Lower lobe of right lung (tissue), 2 donors: ENCODE measurements at regions not wholly inside any gene's neighbourhood (a gene's known extent, or its start where the extent isn't known, plus 50 kb on each side); places are given as distances from the start of the nearest gene placed in this dataset.
"Not testable (repeated sequence)": the region's sequence is repeated elsewhere in the genome, so short reads cannot be mapped to it uniquely, and the experiment has no call there.

ENCODE experiments used
- ATAC-seq, 2 donors: fragments of 200-7000 bp; cut with Tn5 transposase; one replicate each; pipeline ENCODE4 v1.9.1; 2020 to 2022; ENCODE audit warnings: mild to moderate bottlenecking in 2 of 2, moderate library complexity in 2 of 2
- DNase-seq: peaks from one replicate; pipeline ENCODE4 v3.0.0-alpha.2; 2020
- H3K27ac ChIP-seq: fragments of 200-600 bp; one replicate; pipeline ENCODE4 v1.8.0; 2022
- H3K27me3 ChIP-seq: fragments of 200-600 bp; one replicate; pipeline ENCODE4 v1.8.0; 2022; ENCODE audit warnings: low read depth
- H3K36me3 ChIP-seq: fragments of 200-600 bp; one replicate; pipeline ENCODE4 v1.8.0; 2022; ENCODE audit warnings: mild to moderate bottlenecking
- H3K4me1 ChIP-seq: fragments of 200-600 bp; one replicate; pipeline ENCODE4 v1.8.0; 2022
- H3K4me3 ChIP-seq: fragments of 200-600 bp; one replicate; pipeline ENCODE4 v1.8.0; 2022; ENCODE audit warnings: mild to moderate bottlenecking
- H3K9me3 ChIP-seq: fragments of 200-600 bp; one replicate; pipeline ENCODE4 v1.8.0; 2022
- intact Hi-C: fragments of 100-400 bp; cut with DNase I; formaldehyde crosslinking; loops from one replicate; pipeline ENCODE4 v1.11.0; 2022
- TF ChIP-seq, protein P1 (sequence below): fragments of 200-600 bp; IDR thresholded peaks from one replicate; pipeline ENCODE4 v1.8.0; 2022; ENCODE audit warnings: antibody characterized with exemption, mild to moderate bottlenecking
- donor health status: DM: no; HTN: yes; CAD: no; lungs with severe emphysema.

DNA sequence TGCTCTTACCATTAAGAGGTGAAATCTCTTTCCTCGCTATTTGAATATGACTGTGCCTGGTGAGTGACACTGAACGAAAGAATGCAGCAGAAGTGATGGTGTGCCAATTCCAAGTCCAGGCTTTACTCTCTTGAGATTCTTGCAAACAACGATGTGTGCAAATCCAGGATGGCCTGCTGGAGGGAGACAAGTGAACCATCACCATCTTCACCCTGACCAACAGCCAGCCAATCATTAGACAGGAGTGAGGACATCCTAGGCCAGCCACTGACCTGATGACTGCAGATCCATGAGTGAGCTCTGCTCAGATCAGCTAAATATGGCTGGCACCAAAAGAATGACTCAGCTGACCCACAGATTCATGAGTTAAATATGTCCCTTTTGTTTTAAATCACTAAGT, 878.0 kb downstream of the PDCD6IP start:
- no peak overlapping the region for H3K27ac ChIP-seq
- H3K9me3 ChIP-seq: no peaks in the 10 kb centered on the region
- ATAC-seq: no peak
- H3K27me3 ChIP-seq: no peaks in the 10 kb centered on the region
- no peak for DNase-seq
- no peaks in the 10 kb centered on the region for H3K36me3 ChIP-seq
- no peaks in the 10 kb centered on the region for H3K4me1 ChIP-seq
- intact Hi-C loops: no loop called here
- H3K4me3 ChIP-seq: no peak overlapping the region
- TF ChIP-seq, protein P1, sequence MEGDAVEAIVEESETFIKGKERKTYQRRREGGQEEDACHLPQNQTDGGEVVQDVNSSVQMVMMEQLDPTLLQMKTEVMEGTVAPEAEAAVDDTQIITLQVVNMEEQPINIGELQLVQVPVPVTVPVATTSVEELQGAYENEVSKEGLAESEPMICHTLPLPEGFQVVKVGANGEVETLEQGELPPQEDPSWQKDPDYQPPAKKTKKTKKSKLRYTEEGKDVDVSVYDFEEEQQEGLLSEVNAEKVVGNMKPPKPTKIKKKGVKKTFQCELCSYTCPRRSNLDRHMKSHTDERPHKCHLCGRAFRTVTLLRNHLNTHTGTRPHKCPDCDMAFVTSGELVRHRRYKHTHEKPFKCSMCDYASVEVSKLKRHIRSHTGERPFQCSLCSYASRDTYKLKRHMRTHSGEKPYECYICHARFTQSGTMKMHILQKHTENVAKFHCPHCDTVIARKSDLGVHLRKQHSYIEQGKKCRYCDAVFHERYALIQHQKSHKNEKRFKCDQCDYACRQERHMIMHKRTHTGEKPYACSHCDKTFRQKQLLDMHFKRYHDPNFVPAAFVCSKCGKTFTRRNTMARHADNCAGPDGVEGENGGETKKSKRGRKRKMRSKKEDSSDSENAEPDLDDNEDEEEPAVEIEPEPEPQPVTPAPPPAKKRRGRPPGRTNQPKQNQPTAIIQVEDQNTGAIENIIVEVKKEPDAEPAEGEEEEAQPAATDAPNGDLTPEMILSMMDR: no peak

GRCh38 chr3:34678575-34678974, 880.1 kb downstream of the PDCD6IP start:
- H3K27ac ChIP-seq: no peak overlapping the region
- no peaks in the 10 kb centered on the region for H3K27me3 ChIP-seq
- TF ChIP-seq, protein P1: no peak
- ATAC-seq (no peak), DNase-seq (no peak)
- H3K36me3 ChIP-seq: no peaks in the 10 kb centered on the region
- intact Hi-C loops: no loop called here
- no peaks in the 10 kb centered on the region for H3K9me3 ChIP-seq
- no peak overlapping the region for H3K4me3 ChIP-seq
- no peaks in the 10 kb centered on the region for H3K4me1 ChIP-seq

DNA sequence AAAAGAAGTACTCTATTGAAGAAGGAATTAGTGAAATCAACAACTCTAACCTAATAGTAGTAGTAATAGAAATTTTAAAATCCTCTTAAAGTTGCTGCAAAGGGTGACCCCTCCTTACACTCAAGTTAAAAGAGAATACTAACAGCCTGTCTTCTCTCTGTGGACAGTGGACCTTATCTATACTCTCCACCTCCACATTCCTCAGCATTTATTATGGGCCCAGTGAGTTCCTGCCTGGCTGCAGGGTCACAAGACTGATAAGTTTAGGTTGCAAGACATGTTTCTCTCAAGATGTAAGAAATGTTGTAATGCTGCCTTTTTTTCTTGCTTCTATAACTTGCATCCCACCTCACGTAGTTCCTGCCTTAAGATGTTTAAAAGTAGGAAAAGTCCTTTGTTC, 880.6 kb downstream of the PDCD6IP start:
- not testable (repeated sequence) for ATAC-seq, H3K9me3 ChIP-seq

DNA sequence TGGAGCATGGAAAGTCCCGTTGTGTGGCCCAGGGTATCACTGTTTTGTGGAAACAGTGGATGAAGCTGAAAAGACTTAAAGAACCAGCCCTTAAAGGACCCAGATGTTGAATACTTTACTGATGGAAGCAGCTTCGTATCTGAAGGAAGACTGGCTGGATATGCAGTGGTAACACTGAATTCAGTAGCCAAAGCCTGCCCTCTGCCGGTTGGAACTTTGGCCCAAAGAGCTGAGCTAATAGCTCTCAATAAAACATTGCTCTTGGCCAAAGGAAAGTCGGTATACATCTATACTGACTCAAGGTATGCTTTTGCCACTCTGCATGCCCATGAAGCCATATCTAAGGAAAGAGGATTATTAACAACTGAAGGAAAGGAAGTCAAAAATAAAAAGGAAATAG, 885.4 kb downstream of the PDCD6IP start:
- ATAC-seq (peak in 1 of 2 donors; percentile 53), DNase-seq (peak; percentile 76)
- H3K36me3 ChIP-seq: no peaks in the 10 kb centered on the region
- H3K27ac ChIP-seq: no peak overlapping the region
- no peak overlapping the region for H3K4me3 ChIP-seq
- intact Hi-C loops: no loop called here
- H3K27me3 ChIP-seq: no peaks in the 10 kb centered on the region
- TF ChIP-seq, protein P1: peak; percentile 56
- no peaks in the 10 kb centered on the region for H3K4me1 ChIP-seq
- no peaks in the 10 kb centered on the region for H3K9me3 ChIP-seq

More for the DNA sequence above, 880.6 kb downstream of the PDCD6IP start:
- H3K27ac ChIP-seq, DNase-seq, intact Hi-C loops, H3K4me1 ChIP-seq, H3K27me3 ChIP-seq, H3K36me3 ChIP-seq, H3K4me3 ChIP-seq: not testable (repeated sequence)

GRCh38 chr3:34686541-34686940, 888.1 kb downstream of the PDCD6IP start:
- H3K4me3 ChIP-seq: no peak overlapping the region
- no peaks in the 10 kb centered on the region for H3K36me3 ChIP-seq
- ATAC-seq: no peak
- H3K9me3 ChIP-seq: no peaks in the 10 kb centered on the region
- H3K4me1 ChIP-seq: no peaks in the 10 kb centered on the region
- H3K27ac ChIP-seq: no peak overlapping the region
- DNase-seq: no peak
- no peaks in the 10 kb centered on the region for H3K27me3 ChIP-seq
- intact Hi-C loops: no loop called here
- TF ChIP-seq, protein P1: no peak

GRCh38 chr3:34687671-34688070, 889.2 kb downstream of the PDCD6IP start:
- ATAC-seq: peak in 1 of 2 donors; percentile 50

More at GRCh38 chr3:34687671-34688070, 889.2 kb downstream of the PDCD6IP start:
- H3K36me3 ChIP-seq: no peaks in the 10 kb centered on the region
- no peaks in the 10 kb centered on the region for H3K4me1 ChIP-seq
- no peak overlapping the region for H3K27ac ChIP-seq
- no peak for DNase-seq
- TF ChIP-seq, protein P1: no peak
- H3K27me3 ChIP-seq: no peaks in the 10 kb centered on the region
- no peaks in the 10 kb centered on the region for H3K9me3 ChIP-seq
- intact Hi-C loops: no loop called here
- H3K4me3 ChIP-seq: no peak overlapping the region
